ENCODE measurements at regions not wholly inside any gene's neighbourhood (a gene's known extent, or its start where the extent isn't known, plus 50 kb on each side); places are given as distances from the start of the nearest gene placed in this dataset.

DNA sequence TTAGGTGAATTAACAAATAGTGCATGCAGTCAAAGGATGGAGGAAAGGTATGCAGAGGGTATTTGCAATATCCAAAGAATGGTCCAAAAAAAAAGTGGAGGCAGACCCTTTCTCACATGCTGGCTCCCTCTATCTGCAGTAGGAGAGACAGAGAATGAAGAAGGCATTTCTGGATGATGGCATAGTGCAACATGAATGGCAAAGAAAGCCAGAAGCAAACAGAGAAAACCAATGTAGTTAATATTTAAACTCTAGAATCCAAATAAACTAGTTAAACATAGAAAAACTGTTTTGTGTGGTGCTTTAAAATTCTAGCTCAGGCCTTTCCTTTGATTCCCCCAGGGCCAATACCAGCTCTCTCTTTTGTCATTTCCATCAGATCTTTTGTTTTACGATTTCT lies 403.1 kb upstream of the WWC1 start:
- no peak for TF ChIP-seq CTCF (IDR thresholded peaks at IDR 0.05)

DNA sequence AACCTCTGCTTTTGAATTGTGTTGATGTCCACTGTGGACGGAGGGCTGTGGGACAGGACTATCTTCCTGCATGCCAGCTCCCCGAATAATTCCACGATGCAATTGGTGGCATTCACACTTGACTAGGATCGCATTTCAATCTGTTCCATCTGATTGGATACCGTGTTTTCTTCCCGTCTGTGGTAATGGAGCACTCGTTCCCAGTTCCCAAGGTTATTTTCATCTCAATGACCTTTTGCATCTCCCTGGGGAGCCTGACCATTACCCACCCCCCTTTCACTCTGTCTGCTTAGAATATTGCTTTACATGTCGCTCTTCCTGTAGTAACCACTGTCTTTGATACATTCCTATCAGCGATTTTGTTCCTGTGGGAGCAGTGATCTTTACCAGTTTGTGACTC lies 402.2 kb upstream of the WWC1 start:
- no peak for TF ChIP-seq CTCF (IDR thresholded peaks at IDR 0.05)

- no peak for TF ChIP-seq CTCF (IDR thresholded peaks at IDR 0.05)
Measured at GRCh38 chr5:167892352-167893115, 398.9 kb upstream of the WWC1 start.

DNA sequence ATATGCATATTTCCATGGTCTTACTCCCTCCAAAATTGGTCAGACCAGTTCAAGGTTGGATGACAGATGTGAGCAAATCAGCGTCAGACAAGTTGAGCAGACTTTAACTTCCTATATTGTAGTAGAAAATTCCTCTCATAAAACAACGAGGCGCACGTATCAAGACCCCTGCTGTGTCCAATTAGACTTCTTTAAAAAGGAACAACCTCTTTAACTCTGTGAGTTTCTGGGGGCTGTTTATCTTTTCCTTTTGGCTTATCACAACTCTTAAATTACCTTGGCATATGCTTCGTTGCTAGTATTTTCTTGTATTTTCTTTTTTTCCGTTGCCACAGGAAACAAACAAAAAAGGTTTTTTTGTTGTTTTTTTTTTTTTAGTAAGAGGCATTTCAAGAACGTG lies 398.2 kb upstream of the WWC1 start:
- no peak for TF ChIP-seq CTCF (IDR thresholded peaks at IDR 0.05)

GRCh38 chr5:167894631-167895472 lies 396.6 kb upstream of the WWC1 start:
- TF ChIP-seq CTCF (IDR thresholded peaks at IDR 0.05), result no peak

GRCh38 chr5:167895899-167896659 lies 395.4 kb upstream of the WWC1 start:
- no peak for TF ChIP-seq CTCF (IDR thresholded peaks at IDR 0.05)

DNA sequence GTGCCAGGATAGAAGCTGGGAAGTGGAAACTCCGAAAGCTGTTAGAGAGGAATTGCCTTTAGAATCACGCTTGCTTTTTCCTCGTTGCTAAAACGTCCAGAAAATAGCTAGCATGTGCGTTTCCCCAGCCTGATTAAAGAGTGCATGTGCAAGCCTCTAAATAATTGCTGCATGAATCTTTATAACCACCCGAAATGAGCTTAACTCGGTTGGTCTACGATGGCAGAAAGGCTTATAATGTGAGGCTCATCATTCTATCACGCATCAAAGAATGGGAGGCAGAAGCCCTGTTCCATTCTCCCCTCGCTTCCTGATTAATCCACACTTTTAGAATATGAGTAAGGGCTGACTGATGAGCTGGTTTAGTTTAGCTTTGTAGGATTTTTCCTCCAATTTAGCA lies 394.6 kb upstream of the WWC1 start:
- TF ChIP-seq CTCF (IDR thresholded peaks at IDR 0.05), result no peak

Data from LNCAP (cell line).